Muscle of leg (tissue), 3 donors: ENCODE measurements at regions not wholly inside any gene's neighbourhood (a gene's known extent, or its start where the extent isn't known, plus 50 kb on each side); places are given as distances from the start of the nearest gene placed in this dataset.

Experiments used
- DNase-seq: peaks from one replicate; pipeline ENCODE4 v3.0.0; 2013
- H3K27ac ChIP-seq: one replicate; pipeline ENCODE4 v1.5.1; 2013; ENCODE audit warnings: mild to moderate bottlenecking, low read length, control low read depth
- H3K27me3 ChIP-seq: one replicate; pipeline ENCODE4 v1.6.1; 2013; ENCODE audit warnings: low read length; ENCODE audit not compliant: control insufficient read depth, insufficient read depth
- H3K36me3 ChIP-seq: one replicate; pipeline ENCODE4 v1.6.1; 2013; ENCODE audit warnings: low read length; ENCODE audit not compliant: control insufficient read depth, insufficient read depth
- H3K4me1 ChIP-seq: one replicate; pipeline ENCODE4 v1.6.1; 2013; ENCODE audit warnings: low read length; ENCODE audit not compliant: control insufficient read depth, insufficient read depth
- H3K4me3 ChIP-seq: one replicate; pipeline ENCODE4 v1.5.1; 2013; ENCODE audit warnings: low read length, control low read depth
- H3K9me3 ChIP-seq: replicated peaks from 2 replicates; pipeline ENCODE4 v1.6.1; 2013; ENCODE audit warnings: low read depth, low read length; ENCODE audit not compliant: control insufficient read depth
- WGBS: methylation state at CpG from one replicate; pipeline ENCODE4 v1.1.5; 2013; ENCODE audit warnings: missing lambda C conversion rate; ENCODE audit not compliant: insufficient coverage; 5-methylcytosine and 5-hydroxymethylcytosine counted together

GRCh38 chr17:36779550-36779949 lies 157.7 kb upstream of the LHX1 start:
- Histone ChIP-seq H3K9me3 (no peaks in the 10 kb centered on the region), H3K36me3 (no peaks in the 10 kb centered on the region), H3K27me3 (no peaks in the 10 kb centered on the region), H3K4me3 (no peak overlapping the region), H3K27ac (no peak overlapping the region), H3K4me1 (no peaks in the 10 kb centered on the region)
- DNase-seq = no peak
- no CpG with 5 or more reads among the region's 2 CpGs for WGBS

- WGBS = 63% methylated on average over 1 of the region's 1 CpG
Measured at GRCh38 chr17:36784633-36785032, 152.6 kb upstream of the LHX1 start.

GRCh38 chr17:36786867-36787266 lies 150.4 kb upstream of the LHX1 start:
- DNase-seq = no peak
- peaks cover 9% of the 10 kb centered on the region for H3K27me3 ChIP-seq
- 86% methylated on average over 1 of the region's 2 CpGs for WGBS
- no peaks in the 10 kb centered on the region for H3K9me3 ChIP-seq
- H3K4me3 ChIP-seq = no peak overlapping the region
- H3K4me1 ChIP-seq = no peaks in the 10 kb centered on the region
- H3K27ac ChIP-seq = no peak overlapping the region
- no peaks in the 10 kb centered on the region for H3K36me3 ChIP-seq

More at GRCh38 chr17:36784633-36785032, 152.6 kb upstream of the LHX1 start:
- Histone ChIP-seq H3K4me3 (no peak overlapping the region), H3K4me1 (no peaks in the 10 kb centered on the region), H3K9me3 (no peaks in the 10 kb centered on the region), H3K27ac (no peak overlapping the region), H3K36me3 (no peaks in the 10 kb centered on the region), H3K27me3 (no peaks in the 10 kb centered on the region)
- DNase-seq = no peak

- Histone ChIP-seq H3K4me3 (no peak overlapping the region), H3K36me3 (no peaks in the 10 kb centered on the region), H3K4me1 (no peaks in the 10 kb centered on the region), H3K9me3 (no peaks in the 10 kb centered on the region), H3K27me3 (peaks cover 19% of the 10 kb centered on the region), H3K27ac (no peak overlapping the region)
- no peak for DNase-seq
- WGBS = 22% methylated on average over 2 of the region's 7 CpGs
Measured at GRCh38 chr17:36791150-36791941, 145.9 kb upstream of the LHX1 start.

GRCh38 chr17:36791942-36792475 lies 145.3 kb upstream of the LHX1 start:
- Histone ChIP-seq H3K27me3 (peaks cover 19% of the 10 kb centered on the region), H3K36me3 (no peaks in the 10 kb centered on the region), H3K4me1 (no peaks in the 10 kb centered on the region), H3K27ac (no peak overlapping the region), H3K9me3 (no peaks in the 10 kb centered on the region), H3K4me3 (no peak overlapping the region)
- WGBS = 8% methylated on average over 8 of the region's 13 CpGs
- DNase-seq = no peak

GRCh38 chr17:36792849-36793248 lies 144.4 kb upstream of the LHX1 start:
- Histone ChIP-seq H3K9me3 (no peaks in the 10 kb centered on the region), H3K36me3 (no peaks in the 10 kb centered on the region), H3K27ac (no peak overlapping the region), H3K27me3 (peaks cover 22% of the 10 kb centered on the region), H3K4me1 (no peaks in the 10 kb centered on the region), H3K4me3 (no peak overlapping the region)
- DNase-seq = no peak
- 80% methylated on average over 4 of the region's 5 CpGs for WGBS

GRCh38 chr17:36793976-36794375 lies 143.3 kb upstream of the LHX1 start:
- no CpG with 5 or more reads among the region's 2 CpGs for WGBS
- peaks cover 22% of the 10 kb centered on the region for H3K27me3 ChIP-seq
- H3K36me3 ChIP-seq = no peaks in the 10 kb centered on the region
- H3K27ac ChIP-seq = no peak overlapping the region
- DNase-seq = no peak
- no peaks in the 10 kb centered on the region for H3K9me3 ChIP-seq
- H3K4me3 ChIP-seq = no peak overlapping the region
- no peaks in the 10 kb centered on the region for H3K4me1 ChIP-seq

- 17% methylated on average over 28 of the region's 35 CpGs for WGBS
- H3K27me3 ChIP-seq = peaks cover 75% of the 10 kb centered on the region
- H3K36me3 ChIP-seq = no peaks in the 10 kb centered on the region
- no peak for DNase-seq
- no peaks in the 10 kb centered on the region for H3K9me3 ChIP-seq
- H3K4me1 ChIP-seq = peaks cover 2% of the 10 kb centered on the region
- no peak overlapping the region for H3K4me3 ChIP-seq
- no peak overlapping the region for H3K27ac ChIP-seq
Measured at GRCh38 chr17:36807496-36808179, 129.6 kb upstream of the LHX1 start.

GRCh38 chr17:36808180-36808661 lies 129.1 kb upstream of the LHX1 start:
- no peaks in the 10 kb centered on the region for H3K9me3 ChIP-seq
- no peak for DNase-seq
- under 1% methylated on average over 60 of the region's 60 CpGs for WGBS
- H3K36me3 ChIP-seq = no peaks in the 10 kb centered on the region
- H3K27ac ChIP-seq = no peak overlapping the region
- H3K4me3 ChIP-seq = no peak overlapping the region
- peaks cover 2% of the 10 kb centered on the region for H3K4me1 ChIP-seq
- H3K27me3 ChIP-seq = peaks cover 81% of the 10 kb centered on the region

- Histone ChIP-seq H3K36me3 (no peaks in the 10 kb centered on the region), H3K27ac (no peak overlapping the region), H3K27me3 (peaks cover 84% of the 10 kb centered on the region), H3K4me3 (no peak overlapping the region), H3K9me3 (no peaks in the 10 kb centered on the region), H3K4me1 (peaks cover 2% of the 10 kb centered on the region)
- whole genome bisulfite sequencing = 0% methylated on average over 5 of the region's 9 CpGs
- DNase-seq = no peak
Measured at GRCh38 chr17:36812762-36813161, 124.5 kb upstream of the LHX1 start.
